SK-N-DZ (cell line): ENCODE measurements at regions not wholly inside any gene's neighbourhood (a gene's known extent, or its start where the extent isn't known, plus 50 kb on each side); places are given as distances from the start of the nearest gene placed in this dataset.

Source experiments
- DNase-seq: peaks from one replicate; pipeline ENCODE4 v3.0.0-alpha.2; 2015; ENCODE audit warnings: low spot score

DNA sequence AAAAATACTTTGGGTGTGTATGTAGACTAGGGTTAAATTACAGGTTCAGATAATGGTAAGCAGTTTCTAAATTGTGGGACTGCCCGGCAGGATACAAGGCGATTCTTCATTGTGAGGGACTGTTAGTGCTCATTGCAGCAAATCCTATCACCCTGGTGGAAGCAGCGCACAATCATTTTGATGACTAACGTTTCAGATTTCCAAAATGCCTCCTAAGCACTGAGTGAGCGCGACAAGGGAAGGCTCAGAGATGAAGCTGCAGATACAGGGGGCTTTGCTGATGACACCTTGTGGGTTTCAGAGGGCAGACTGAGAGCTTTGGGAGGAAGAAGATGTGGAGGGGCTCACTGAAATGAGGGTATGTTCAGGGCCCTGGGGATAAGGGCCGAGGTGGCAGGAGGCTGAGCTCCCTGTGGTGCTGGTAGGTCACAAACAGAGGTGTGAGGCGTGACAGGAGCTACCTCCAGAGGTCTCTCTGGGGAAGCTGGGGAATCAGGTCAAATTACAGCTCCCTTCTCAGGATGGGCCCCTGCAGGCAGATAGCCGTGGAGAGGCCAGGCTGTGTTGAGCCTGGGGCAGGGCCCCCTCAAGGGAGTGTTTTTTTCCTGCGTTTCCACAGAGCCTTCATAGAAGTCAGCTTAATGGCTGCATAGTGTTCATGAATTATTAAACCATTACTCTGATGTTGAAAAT is 84.5 kb upstream of the FYN start:
- peak; percentile 67 for DNase-seq

DNA sequence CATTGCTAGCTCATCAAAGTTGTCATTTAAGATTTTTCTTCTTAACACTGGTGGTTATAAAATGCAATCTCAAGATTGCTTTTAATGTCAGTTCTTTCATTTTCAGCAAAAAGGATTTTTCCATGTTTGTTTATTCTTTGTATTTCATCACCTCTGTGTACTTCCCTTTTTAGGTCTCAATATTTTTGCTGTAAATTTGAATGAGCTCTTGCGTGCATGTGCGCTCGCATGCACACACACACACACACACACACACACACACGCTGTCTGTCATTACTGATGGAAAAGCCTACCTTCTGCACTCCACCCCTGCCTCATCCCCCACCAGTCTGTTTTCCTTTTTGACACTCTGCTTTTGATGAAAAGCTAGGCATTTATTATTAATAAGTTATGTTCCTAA is 85.3 kb upstream of the FYN start:
- DNase-seq: no peak

DNA sequence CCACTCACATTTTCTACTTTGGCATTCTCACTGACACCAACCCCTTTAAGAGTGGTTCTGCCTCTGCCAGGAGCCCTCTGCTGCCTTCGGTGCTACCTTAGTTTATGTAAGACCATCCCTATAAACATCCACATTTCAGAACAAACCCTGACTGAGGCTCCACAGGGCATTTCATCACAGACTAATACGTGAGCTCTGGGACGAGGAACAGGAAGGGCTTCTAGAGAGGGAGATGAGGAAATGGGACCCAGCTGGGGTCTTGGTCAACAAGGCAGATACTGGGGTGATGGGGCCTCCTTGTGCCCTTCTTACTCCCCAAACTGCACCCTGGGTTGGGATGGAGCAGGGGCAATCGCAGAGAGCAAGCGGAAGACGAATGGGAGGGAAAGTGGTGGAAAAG is 86.5 kb upstream of the FYN start:
- DNase-seq: no peak

DNA sequence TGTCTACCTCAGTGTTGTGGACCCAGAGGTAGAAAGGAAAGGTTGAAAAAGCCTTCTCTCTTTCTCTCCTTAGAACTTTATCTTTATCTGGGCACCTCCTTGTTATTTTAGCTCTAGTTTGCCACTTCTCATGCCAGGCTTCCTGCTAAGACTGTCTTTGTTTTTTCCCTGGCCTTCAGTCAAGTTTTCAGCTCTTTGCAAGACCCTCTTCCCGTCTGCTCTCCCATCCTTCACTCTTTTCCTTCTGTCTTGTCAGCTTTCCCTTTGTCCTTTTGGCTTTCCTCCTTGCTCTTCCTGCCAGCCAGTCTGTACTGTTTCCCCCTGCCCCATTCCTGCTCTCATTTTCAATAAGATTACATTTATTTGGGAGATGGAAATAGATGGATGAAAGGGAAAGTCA is 86.8 kb upstream of the CCN6 start:
- no peak for DNase-seq

DNA sequence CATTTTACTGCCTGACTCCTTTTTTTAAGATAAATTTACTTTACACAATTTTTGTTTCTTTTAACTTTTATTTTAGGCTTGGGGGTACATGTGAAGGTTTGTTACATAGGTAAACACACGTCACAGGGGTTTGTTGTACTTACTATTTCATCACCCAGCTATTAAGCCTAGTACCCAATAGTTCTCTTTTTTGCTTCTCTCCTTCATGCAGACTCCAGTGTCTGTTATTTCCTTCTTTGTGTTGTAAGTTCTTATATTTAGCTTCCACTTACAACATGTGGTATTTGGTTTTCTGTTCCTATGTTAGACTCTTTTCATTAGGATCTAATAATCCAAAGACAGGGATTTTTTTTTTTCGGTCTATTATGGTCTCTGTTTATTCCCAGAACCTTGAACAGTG is 83.5 kb upstream of the CCN6 start:
- no peak for DNase-seq

DNA sequence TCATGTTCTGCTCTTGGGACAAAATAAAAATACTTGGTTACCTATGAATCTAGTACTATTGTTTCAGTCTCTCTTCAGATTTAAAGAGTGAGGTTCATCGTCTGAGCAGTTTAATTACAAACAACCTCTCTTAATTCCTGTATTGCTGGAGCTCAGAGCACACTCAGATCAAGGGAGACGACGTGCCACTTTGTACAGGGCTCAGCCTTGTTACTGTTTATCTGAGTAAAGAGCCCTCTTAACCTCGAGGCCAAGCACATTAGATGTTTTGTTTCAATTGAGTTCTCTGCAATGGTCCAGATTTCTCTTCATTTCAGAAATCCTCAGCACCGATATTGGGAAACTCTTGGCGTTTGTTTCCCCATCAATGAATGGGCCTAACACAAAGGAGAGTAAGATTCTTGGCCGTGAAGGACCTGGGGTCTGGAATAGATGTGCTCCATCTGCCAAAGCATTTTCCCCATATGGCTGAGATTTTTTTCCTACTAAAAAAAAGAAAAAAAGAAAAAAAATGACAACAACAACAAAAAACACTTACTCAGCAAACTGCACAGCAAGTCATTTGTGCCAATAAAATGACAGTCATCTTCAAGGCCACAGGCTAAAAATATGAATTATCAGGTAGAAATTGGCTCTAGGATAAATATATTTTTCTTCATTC is 82.6 kb upstream of the CCN6 start:
- no peak for DNase-seq

DNA sequence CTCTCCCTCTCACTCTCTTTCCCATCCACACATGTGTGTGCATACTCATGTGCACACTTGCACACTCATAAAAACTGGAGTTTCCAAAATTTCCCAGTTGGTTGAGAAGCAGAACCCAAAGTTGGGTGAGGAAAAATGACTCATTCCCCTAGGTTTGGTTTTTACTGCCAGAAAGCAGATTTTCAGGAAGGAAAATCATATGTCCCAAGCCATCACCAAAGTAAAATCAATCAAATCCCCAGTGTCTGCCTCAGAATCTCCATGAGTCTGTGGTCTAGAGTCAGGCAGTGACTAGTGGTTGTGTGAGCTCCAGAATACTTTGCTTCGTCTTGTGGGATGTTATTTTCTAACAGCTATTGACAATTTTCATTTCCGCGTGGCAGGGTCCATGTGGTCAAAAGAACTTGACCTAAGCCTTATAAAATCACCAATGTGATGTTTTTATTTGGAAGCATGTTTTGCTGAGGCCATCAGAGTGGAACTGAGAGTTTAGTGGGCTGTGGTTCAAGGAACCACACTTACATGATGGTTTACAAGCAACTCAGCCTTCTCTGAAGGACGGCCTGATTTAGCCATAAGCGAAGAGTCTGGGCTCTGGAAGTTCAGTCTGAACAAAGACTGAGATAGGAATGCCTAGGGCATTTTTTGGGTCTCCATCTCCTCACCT is 81.9 kb upstream of the CCN6 start:
- DNase-seq: no peak

DNA sequence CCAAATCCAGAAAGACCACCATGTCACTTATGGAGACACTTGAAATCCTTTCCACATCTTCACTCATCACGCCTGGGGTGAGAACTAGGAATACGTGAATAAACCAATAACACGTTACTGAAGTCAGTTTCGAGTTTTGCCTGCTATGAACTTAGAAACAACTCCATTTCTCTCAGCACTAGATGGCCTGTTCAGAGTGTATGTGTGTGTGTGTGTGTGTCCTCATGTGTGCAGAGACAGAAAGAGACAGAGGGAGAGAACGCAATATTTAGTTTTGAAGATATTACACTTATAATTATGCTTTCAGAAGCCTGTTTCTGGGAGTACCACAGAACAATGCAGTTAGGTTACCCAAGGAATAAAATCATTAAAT is 81.2 kb upstream of the CCN6 start:
- DNase-seq: no peak

DNA sequence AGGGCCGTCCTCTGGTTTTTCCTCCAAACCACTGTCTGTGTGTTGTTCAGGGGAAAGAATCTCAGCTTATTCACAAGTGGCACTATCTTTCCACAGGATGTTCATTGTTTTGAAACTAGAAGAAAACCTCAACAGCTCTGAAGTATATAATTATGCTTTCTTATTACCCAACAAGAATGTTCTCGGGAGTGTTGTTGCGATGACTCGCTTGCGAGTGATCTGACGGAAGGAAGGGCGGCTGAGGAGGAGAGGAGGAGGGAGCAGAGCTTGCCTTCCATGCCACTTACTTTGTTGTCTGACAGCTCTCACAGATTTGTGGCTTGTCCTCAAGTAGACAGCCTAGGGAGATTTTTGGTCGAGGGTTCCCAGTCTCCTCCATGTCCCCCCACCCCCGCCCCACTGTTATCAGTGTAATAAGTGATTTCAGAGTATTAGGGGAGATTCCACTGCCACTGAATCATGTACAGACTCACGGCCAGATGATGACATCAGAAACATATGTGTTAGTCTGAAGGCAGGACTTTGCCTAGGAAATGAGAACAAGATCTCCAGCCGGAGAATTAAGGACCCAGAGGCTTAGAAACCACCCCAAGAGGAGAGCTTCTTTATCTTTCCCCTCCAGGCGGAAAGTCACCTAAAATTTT is 80.7 kb upstream of the CCN6 start:
- no peak for DNase-seq

DNA sequence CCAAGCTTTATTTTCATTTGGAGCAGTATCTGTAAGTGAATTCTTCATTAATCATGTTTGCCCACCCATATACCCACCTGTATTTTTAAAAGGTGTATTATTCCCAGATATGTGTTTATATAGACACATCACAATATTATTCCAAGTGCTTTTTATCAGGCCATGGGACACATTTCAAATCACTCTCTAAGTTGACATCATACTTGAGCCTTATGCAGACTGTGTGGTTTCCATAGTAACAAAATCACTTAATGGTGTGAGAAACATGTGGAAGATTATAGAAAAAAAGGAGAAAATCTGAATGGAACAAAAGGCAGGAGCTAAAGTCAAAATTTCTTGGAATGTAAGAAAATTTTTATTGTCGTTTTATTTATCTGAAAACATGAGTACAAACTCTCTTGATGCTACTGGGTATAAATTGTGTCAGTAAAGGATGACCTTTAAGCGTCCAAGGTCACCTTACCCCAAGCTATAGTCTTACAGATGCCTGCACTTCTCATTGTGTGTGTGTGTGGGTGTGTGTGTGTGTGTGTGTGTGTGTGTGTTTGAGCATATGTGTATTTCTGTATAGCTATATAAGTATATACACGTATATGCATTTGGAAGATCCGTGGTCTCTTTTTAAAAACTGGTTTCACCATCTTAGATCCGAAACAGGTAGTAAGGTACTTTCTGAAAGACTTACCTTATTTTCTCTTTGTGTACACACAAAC is 79.8 kb upstream of the CCN6 start:
- DNase-seq: no peak

DNA sequence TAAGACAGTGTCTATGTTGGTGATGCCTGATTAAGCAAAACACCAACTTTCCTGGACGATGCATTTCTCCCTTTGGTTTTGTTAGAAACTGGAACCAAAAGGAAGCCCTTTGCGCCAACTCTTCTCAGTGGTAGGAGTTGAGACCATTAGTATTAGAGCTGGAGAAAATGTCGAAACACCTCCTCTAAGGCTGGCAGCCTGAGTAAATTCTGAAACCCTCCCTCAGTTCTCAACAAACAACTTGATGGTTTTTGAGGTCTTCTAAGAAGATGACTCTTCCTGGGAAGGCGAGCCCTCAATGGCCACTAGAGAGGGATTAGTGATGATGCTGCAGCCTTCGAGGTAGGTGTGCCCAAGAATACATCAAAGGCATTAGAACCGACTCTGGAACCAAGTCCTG is 78.4 kb upstream of the CCN6 start:
- no peak for DNase-seq

DNA sequence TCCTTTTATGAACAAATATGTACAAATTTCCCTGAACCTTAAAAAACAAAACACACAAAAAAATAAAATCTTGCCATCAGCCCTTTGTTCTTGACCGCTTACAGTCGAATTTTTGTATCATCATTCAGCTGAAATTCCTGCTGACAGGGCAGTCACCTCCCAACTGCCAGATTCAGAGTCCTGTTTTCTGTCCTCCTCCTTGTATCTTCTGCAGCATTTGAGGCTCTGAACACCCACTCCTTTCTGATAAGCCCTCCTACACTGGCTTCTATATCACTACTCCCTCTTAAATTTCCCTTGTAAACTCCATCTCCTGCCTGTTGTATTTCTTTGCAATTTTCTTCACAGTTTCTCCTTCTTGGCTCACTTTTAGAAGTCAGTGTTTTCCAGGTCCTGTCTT is 77.8 kb upstream of the CCN6 start:
- DNase-seq: no peak

DNA sequence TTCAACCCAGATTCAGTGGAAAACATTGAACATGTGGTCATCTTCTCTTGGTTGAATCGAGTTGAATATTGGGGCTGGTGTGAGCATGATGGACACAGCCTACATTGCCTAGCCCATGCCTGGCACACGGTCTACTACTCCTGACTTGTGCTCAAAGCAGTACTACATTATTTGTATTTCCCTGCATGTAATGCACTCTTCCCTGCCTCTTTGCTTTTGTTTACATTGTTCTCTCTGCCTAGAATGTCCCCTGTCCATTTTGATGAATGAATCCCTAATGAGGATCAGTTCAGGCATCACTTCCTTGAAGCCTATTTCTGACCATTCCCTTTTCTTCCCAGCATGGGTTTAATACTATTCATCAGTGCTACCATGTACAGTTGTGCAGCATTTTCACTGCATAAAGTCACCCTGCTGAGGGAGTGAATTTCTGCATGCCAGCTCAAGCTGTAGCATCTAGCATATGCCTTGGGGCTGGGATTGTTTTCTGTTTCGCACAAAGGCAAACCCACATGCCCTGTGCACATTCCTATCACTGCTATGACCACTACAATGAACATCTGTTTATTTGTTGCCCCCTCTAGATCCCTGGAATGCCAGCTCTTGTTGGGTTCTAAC is 75.3 kb upstream of the CCN6 start:
- no peak for DNase-seq

DNA sequence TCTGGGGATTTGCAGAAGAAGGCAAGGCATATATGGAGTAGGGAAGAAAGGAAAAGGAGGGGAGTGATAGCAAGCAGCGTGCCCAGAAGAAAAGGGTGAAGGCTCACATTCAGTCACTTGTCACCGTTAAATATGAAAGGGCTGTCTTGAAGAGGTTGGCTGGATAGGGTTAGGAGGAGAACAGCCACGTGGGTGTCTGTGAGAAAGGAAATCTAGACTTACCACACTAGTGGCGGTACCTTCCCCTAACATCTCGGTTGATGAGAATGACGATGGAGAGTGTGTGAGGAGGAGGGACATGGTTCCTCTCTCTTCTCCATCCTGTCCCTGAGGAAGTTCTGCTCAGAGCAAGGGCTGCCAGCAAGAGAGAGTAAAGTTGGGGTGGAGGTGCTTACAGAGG is 74.3 kb upstream of the CCN6 start:
- DNase-seq: no peak

DNA sequence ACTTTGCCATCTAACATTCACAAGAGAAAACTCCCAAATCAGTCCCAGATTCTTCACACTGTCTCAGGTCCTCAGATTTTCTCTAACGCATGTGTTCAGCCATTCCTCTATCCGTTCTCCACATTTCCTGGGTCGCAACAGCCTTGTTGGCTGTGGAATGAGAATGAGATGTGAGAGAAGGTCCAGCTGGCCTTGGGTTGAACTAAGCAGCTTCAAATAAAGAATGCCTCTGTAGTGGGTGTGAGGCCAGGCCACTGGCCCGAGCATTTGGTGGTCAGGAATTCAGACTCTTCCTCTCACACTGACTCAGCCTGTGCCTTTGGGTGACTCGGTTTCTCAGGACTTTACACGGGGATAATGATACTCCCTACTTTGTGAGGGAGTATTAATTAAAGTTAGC is 73.8 kb upstream of the CCN6 start:
- no peak for DNase-seq

DNA sequence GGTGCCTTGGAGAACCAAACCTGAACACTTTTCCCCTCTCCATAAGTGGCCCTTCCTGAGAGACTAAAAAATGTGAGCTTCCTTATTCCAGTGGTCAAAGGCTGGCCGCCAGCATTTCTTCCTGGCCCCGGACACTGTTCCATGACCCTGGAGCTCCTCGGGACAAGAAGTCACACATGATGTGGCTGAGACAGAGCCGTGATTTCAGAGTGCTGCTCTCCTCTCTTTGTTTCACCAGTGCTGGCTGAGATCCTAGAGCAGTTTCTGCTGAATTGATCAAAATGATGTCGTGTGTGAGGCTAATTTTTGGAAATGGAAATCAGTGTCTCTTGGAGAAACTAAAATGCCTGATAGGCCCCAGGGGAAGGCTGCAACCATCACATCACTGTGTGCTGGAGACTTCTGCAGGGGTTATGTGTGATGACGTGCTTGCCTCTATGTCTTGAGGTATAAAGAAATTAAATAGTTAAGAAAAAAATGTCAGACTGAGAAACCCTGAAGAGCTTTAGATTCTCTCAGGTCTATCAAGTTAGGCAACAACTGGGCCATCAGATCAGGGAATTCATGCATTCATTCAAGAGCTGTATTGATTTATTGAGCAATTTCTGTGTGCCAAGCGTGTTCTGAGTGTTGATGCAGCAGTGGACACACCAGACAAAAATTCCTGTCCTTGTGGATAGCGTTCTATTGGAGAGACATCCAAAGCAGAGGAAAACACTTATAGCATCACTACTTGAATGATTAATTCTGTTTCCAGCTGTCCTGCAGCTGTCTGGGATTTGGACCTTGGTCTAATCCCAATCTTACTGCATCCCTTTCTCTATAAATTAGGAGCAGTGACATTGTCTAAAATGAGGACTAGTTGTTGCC is 72.7 kb upstream of the CCN6 start:
- no peak for DNase-seq

DNA sequence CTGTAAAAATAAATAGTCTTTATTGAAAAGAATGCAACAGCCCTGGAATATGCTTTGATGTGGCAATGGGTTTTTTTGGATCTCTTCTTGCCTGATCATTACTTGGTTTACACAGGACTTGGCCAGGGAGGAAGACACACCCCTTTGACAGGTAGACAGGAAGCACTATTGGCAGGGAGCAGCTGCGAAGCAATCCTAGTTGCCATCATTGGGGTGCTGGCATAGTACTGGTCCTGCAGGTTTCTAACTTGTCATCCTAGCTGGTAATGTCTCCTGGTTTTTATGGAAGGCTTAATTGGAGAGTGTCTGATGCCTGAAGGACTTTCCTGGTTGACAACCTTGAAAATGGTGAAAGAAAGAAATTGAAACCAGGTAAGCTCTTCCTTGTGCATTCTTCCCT is 71.2 kb upstream of the CCN6 start:
- DNase-seq: no peak

DNA sequence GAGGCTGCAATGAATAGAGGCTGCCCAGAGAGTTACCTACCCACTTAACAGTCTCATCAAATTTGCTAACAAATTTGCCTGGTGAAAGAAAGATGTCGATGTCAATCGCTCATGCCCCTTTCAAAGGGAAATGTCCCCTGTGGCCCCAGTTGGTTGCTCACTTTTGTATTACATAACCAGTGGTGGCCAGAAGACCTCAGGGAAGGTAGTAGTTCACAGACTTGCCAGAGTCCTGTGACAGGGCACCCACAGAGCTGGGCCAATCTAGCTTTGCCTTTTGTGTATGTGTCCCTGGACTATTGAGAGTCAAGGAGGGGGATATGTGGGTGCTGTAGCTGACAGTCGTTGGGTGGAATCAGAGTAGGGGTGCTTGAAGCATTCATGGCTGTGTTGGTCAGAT is 70.7 kb upstream of the CCN6 start:
- no peak for DNase-seq

DNA sequence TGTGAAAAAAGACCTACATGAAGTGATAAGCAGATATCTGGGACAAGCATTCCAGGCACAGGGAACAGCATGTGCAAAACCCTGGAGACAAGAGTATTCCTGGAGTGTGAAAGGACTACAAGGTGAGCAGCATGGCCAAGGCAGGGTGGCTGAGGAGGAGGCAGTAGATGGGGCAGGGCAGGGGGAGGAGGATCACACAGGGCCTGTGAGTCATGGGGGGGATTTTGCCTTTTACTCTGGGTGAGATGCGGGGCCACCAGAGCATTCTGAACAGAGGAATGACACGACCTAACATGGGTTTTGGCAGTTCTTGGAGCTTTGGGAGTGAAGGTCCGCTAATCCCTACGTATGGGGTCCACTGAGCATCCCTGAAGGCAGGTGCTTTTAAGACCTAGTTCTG is 69.8 kb upstream of the CCN6 start:
- DNase-seq: no peak

DNA sequence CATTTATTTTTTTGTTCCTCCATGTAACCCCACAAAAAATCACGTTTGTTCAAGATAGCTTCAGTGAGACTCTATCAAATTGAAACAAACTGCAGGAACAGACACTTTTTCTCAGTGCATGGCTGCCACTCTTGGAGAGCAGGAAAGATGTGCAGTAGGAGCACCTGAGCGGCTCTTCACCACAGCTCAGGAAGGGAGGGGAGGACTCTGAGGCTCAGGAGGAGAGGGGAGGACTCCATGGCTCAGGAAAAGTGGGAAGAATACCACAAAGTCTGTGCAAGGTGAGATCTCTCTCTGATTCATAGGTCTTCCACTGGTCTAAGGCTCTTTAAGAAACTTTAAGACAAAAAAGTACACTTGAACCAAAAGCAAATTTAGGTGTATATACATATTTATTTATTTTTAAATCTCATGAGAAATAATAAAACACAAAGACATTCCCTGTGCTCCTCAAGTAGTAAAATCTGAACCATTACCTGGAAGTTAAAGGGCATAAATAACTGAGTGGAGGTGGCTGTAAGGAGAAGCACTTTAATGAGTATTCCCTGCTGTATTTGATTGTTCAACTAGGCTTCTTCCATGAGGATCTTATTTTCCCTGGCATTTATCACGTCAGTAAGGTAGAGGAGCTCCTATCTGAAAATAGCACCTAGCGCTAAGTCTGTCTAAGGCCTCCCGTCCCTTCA is 69.2 kb upstream of the CCN6 start:
- no peak for DNase-seq
